GM12872 (cell line): ENCODE measurements at regions not wholly inside any gene's neighbourhood (a gene's known extent, or its start where the extent isn't known, plus 50 kb on each side); places are given as distances from the start of the nearest gene placed in this dataset.

Source experiments
- CTCF ChIP-seq: IDR thresholded peaks from 3 replicates; pipeline ENCODE4 v1.5.1; 2011; ENCODE audit warnings: low read depth, mild to moderate bottlenecking, low read length, moderate library complexity; ENCODE audit not compliant: insufficient read depth

- no peak for TF ChIP-seq CTCF
Observed at GRCh38 chr9:84393266-84393950, 52.9 kb upstream of the SLC28A3 start.

- no peak for TF ChIP-seq CTCF
Observed at GRCh38 chr9:84394036-84394435, 53.5 kb upstream of the SLC28A3 start.

GRCh38 chr9:84397151-84397728, 56.7 kb upstream of the SLC28A3 start:
- peak; percentile 83 for TF ChIP-seq CTCF

GRCh38 chr9:84397822-84398221, 57.3 kb upstream of the SLC28A3 start:
- TF ChIP-seq CTCF = no peak

- TF ChIP-seq CTCF = no peak
Observed at GRCh38 chr9:84402517-84402916, 62.0 kb upstream of the SLC28A3 start.

GRCh38 chr9:84403288-84403687, 62.7 kb upstream of the SLC28A3 start:
- no peak for TF ChIP-seq CTCF

- TF ChIP-seq CTCF = peak; percentile 78
Observed at GRCh38 chr9:84404095-84404686, 63.6 kb upstream of the SLC28A3 start.
